ENCODE measurements at regions not wholly inside any gene's neighbourhood (a gene's known extent, or its start where the extent isn't known, plus 50 kb on each side); places are given as distances from the start of the nearest gene placed in this dataset.
A peak's percentile ranks its signal among the peaks of the same experiment; 100 is the strongest.
"Not testable (repeated sequence)": the region's sequence is repeated elsewhere in the genome, so short reads cannot be mapped to it uniquely, and the experiment has no call there.

DNA sequence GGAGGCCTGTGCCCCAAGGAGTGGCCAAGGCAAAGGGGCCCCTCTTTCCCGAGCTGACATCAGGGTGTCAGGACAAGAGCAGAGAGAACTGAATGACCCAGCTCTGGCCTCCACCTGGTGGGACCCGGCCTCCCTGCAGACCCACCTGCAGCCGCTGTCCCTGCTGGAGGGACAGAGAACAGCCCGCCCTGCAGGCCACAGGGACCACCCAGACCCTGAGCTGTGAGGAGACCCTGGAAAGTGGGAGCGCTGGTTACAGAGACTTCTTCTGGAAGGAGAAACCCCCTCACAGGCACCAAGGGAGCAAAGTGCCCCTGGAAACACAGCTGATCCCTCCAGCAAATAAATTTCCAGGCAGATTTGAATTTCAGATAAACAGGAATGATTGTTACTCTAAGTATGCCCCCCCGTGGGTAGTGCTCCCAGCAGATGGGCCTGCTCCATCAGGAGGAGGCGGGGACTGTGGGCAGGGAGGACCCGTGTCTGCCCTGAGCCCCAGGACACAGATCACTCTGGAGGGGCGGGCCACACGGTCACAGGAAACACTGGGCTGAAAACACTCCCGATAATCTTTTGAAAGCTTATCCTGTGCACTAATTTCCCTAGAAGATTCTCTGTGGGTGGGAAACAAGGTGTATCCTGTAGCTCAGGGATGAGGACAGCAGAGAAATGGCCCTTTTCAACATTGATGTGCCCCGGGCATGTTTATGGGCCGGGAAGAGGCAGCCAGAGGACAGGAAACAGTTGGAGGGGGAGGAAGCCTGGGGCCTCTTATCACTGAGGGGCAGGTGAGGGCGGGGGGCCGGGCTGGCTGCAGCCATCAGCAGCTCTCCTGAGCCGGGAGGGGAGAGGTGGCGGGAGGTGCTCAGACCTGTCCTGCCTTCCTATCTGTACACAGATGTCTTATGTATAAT lies 276.0 kb downstream of the ADGRD1 start:
- Histone ChIP-seq H3K36me3 (ENCODE audit: control insufficient read depth, insufficient read depth, low read length) (no peaks in the 10 kb centered on the region), H3K27me3 (ENCODE audit: control insufficient read depth, insufficient read depth, low read length) (no peaks in the 10 kb centered on the region), H3K4me3 (ENCODE audit: low read depth, low read length) (no peak overlapping the region), H3K4me1 (peaks cover 4% of the 10 kb centered on the region), H2AFZ (peak overlapping the region; percentile 66), H3K4me2 (ENCODE audit: low read length) (no peak overlapping the region), H3K27ac (no peak overlapping the region), H3K9ac (no peak overlapping the region), H3K9me3 (ENCODE audit: control insufficient read depth, low read length) (no peaks in the 10 kb centered on the region), H3K79me2 (no peaks in the 10 kb centered on the region)
- TF ChIP-seq, protein P1, sequence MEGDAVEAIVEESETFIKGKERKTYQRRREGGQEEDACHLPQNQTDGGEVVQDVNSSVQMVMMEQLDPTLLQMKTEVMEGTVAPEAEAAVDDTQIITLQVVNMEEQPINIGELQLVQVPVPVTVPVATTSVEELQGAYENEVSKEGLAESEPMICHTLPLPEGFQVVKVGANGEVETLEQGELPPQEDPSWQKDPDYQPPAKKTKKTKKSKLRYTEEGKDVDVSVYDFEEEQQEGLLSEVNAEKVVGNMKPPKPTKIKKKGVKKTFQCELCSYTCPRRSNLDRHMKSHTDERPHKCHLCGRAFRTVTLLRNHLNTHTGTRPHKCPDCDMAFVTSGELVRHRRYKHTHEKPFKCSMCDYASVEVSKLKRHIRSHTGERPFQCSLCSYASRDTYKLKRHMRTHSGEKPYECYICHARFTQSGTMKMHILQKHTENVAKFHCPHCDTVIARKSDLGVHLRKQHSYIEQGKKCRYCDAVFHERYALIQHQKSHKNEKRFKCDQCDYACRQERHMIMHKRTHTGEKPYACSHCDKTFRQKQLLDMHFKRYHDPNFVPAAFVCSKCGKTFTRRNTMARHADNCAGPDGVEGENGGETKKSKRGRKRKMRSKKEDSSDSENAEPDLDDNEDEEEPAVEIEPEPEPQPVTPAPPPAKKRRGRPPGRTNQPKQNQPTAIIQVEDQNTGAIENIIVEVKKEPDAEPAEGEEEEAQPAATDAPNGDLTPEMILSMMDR (IDR thresholded peaks at IDR 0.05), result no peak

DNA sequence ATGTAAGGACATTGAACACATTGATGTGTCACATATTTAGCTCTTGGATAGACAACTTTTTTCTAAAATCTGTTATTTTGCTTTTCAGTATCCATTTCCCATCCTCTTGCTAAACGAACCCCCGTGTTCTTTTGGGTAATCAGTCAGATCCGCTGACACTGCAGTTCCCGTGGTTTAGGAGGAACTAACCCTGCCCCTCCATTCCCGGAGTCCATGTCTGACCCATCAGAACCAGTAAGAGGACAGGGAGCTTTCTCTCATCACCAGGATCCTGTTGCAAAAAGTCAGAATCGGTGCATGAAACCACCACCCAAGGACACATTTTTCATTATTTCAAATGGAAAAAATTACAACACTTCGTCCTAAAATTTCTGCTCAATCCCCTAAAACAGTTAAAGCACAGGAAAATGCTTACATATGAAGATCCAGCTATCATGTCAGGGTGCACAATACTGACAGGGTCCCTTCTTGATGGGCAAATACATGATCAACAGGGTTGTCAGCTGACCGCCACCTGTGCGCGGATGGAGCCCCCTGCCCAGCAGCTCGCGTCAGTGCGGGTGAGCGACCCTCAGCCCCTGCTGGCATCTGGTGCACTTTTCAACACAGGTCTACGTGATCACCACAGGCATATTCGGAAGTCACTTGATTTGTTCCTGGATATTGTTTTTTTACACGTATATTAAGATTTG lies 276.8 kb downstream of the ADGRD1 start:
- H3K27ac ChIP-seq, result no peak overlapping the region
- H3K27me3 ChIP-seq (ENCODE audit: control insufficient read depth, insufficient read depth, low read length), result no peaks in the 10 kb centered on the region
- peaks cover 4% of the 10 kb centered on the region for H3K4me1 ChIP-seq
- no peak overlapping the region for H3K4me3 ChIP-seq (ENCODE audit: low read depth, low read length)
- H3K9ac ChIP-seq, result no peak overlapping the region
- no peaks in the 10 kb centered on the region for H3K79me2 ChIP-seq
- H3K4me2 ChIP-seq (ENCODE audit: low read length), result no peak overlapping the region
- H2AFZ ChIP-seq, result peak overlapping the region; percentile 66
- no peaks in the 10 kb centered on the region for H3K9me3 ChIP-seq (ENCODE audit: control insufficient read depth, low read length)
- TF ChIP-seq, protein P1 (IDR thresholded peaks at IDR 0.05), result no peak
- H3K36me3 ChIP-seq (ENCODE audit: control insufficient read depth, insufficient read depth, low read length), result no peaks in the 10 kb centered on the region

DNA sequence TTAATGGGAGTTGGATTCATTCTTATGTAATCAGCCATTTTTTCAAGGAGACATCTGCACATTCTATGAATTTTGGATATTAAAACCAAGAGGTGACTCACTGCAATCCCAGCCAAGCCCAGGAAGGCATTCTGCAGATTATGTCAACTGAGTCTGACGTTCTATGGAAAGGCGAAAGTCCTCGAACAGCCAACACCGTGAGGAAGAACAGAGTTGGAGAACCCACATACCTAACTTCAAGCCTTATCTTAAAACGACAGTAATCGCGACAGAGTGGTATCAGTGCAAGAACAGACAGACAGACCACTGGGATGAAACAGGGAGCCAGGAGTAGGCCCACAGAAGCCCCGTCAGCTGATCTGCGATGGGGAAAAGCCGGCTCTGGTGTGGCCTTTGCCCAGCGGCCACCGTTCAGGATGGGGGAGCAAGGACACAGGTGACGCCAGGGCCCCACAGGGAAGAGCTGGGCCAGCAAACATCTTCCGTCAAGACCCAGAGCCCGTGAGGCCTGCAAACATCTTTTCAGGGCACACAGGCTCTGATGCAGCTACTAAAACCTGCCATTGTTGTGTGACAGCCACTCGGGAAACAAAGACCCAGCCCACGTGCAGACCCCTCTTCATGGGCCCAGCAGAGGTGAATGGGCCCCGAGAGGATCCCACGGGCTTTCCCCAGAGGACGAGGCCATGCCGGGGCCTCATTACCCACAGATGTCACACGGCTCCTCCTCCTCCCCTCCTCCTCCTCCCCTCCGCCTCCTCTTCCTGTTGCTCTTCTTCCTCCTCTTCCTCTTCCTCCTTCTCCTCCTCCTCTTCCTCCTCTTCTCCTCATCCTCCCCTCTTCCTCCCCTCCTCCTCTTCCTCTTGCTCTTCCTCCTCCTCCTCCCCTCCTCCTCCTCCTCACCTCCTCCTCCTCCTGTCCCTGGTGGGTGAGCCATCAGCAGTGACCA lies 277.6 kb downstream of the ADGRD1 start:
- no peak overlapping the region for H3K9ac ChIP-seq
- H2AFZ ChIP-seq, result no peak overlapping the region
- H3K27me3 ChIP-seq (ENCODE audit: control insufficient read depth, insufficient read depth, low read length), result no peaks in the 10 kb centered on the region
- no peaks in the 10 kb centered on the region for H3K79me2 ChIP-seq
- H3K27ac ChIP-seq, result no peak overlapping the region
- H3K9me3 ChIP-seq (ENCODE audit: control insufficient read depth, low read length), result no peaks in the 10 kb centered on the region
- no peaks in the 10 kb centered on the region for H3K36me3 ChIP-seq (ENCODE audit: control insufficient read depth, insufficient read depth, low read length)
- H3K4me3 ChIP-seq (ENCODE audit: low read depth, low read length), result no peak overlapping the region
- no peak overlapping the region for H3K4me2 ChIP-seq (ENCODE audit: low read length)
- TF ChIP-seq, protein P1 (IDR thresholded peaks at IDR 0.05), result no peak
- peaks cover 4% of the 10 kb centered on the region for H3K4me1 ChIP-seq

DNA sequence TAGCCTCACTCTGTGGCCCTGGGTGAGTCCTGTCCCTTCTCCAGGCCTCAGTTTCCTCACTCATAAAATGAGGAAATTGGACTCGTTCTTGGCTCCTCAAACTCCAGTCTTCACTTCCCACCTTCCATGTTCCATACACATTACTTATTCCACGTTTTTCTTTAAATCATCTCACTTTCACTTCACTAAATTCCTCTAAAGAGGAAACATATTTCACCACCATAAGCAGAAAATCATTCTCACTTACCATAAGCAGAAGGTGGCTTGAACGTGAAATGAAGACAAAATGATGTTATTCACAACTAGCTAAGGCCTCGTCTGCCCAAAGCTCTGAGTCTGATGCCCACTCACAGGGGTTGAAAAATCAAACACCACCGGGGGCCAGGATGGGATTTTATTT lies 278.3 kb downstream of the ADGRD1 start:
- H3K4me1 ChIP-seq, result peaks cover 4% of the 10 kb centered on the region
- H3K79me2 ChIP-seq, result no peaks in the 10 kb centered on the region
- no peaks in the 10 kb centered on the region for H3K9me3 ChIP-seq (ENCODE audit: control insufficient read depth, low read length)
- no peaks in the 10 kb centered on the region for H3K27me3 ChIP-seq (ENCODE audit: control insufficient read depth, insufficient read depth, low read length)
- no peak overlapping the region for H3K4me3 ChIP-seq (ENCODE audit: low read depth, low read length)
- H3K9ac ChIP-seq, result no peak overlapping the region
- TF ChIP-seq, protein P1 (IDR thresholded peaks at IDR 0.05), result no peak
- no peak overlapping the region for H3K27ac ChIP-seq
- H2AFZ ChIP-seq, result no peak overlapping the region
- no peak overlapping the region for H3K4me2 ChIP-seq (ENCODE audit: low read length)
- H3K36me3 ChIP-seq (ENCODE audit: control insufficient read depth, insufficient read depth, low read length), result no peaks in the 10 kb centered on the region

DNA sequence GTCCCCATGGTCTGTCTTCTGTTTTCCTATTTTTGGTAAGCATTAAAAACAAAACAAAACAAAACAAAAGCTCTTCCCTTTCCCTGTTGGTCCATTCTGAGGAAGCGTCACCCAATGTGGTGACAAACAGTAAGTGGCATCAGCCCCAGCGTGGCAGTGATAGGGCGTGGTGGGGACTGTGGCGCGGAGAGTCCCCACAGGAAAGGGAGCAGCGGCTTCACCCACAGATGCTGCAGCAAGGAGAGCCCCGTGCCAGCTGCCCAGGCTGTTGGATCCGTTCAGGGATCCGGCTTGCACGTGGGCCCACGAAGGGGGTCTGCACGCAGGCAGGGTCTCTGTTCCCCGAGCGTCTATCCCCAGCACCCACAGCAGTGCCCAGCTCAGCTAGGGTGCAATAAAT lies 279.2 kb downstream of the ADGRD1 start:
- not testable (repeated sequence) for H3K9ac ChIP-seq; H2AFZ ChIP-seq; H3K36me3 ChIP-seq (ENCODE audit: control insufficient read depth, insufficient read depth, low read length); H3K27ac ChIP-seq; H3K4me2 ChIP-seq (ENCODE audit: low read length); H3K27me3 ChIP-seq (ENCODE audit: control insufficient read depth, insufficient read depth, low read length); H3K79me2 ChIP-seq; H3K9me3 ChIP-seq (ENCODE audit: control insufficient read depth, low read length); H3K4me1 ChIP-seq; H3K4me3 ChIP-seq (ENCODE audit: low read depth, low read length)

DNA sequence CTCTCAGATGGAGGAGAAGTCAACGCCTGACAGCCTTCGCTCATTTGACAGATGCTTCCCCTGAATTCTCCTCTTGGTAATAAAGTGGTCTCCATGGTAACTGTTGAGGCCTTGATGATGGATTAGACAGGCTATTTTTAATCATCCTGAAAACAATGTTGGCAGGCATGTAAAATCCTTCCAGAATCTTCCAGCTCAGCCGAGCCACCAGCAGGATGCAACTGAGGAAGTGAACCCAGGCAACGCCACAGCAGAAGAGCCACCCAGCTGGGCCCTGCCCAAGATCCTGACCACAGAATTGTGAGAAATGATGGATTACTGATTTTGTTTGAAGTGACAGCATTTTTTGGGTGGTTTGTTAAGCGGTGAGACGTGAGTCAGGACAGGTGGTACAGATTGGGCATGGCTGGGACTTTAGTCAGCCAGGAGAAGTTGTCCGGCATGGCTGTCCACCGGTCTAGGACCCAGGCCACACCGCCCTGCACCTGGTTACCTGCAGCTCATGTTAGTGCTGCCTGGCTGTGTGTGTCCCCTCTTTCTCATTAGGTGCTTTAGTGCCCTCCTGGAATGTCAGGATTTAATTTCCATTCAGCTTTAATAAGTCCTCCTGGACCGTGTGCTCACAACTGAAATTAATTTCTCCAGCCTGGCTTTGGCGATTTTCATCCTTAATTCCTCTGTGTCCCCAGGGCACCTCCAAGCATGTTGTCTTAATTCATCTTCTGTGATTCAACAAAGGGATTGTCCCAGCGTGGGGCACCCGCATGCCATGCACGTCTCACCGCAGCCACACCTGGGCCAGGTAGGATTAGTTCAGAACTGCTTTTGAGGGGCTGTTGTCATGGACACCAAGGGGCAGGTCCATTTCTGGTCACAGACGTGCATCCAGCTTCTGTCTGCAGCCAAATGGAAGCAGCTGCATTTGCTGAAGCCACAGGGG lies 280.4 kb downstream of the ADGRD1 start:
- not testable (repeated sequence) for H3K36me3 ChIP-seq (ENCODE audit: control insufficient read depth, insufficient read depth, low read length); H3K9me3 ChIP-seq (ENCODE audit: control insufficient read depth, low read length); H3K9ac ChIP-seq; H3K4me3 ChIP-seq (ENCODE audit: low read depth, low read length); H3K4me2 ChIP-seq (ENCODE audit: low read length); H3K27me3 ChIP-seq (ENCODE audit: control insufficient read depth, insufficient read depth, low read length); H2AFZ ChIP-seq; H3K4me1 ChIP-seq; H3K27ac ChIP-seq; H3K79me2 ChIP-seq

All from parathyroid adenoma (tissue), 2 donors.